HG03103 (cell line): ENCODE measurements at regions not wholly inside any gene's neighbourhood (a gene's known extent, or its start where the extent isn't known, plus 50 kb on each side); places are given as distances from the start of the nearest gene placed in this dataset.
"Not testable (repeated sequence)": the region's sequence is repeated elsewhere in the genome, so short reads cannot be mapped to it uniquely, and the experiment has no call there.

Source experiments
- ATAC-seq: cut with Tn5 transposase; IDR thresholded peaks from one replicate; pipeline ENCODE4 v1.9.1; 2021; ENCODE audit warnings: low read depth; ENCODE audit not compliant: unreplicated experiment

DNA sequence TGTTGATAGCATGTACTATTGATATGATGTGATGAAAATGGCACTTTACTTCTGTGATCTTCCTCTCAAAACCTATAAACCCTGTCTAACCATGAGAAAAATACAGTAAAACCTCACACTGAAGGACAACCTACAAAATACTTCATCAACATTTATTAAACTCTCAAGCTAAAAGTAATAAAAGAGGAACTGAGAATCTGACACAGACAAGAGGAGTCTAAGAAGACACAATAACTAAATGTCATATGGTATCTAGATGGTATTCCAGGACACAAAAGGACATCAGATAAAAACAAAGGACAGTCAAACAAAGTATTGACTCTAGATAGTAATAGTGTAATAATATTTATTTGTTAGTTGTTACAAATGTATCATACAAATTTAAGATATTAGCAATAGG, 655.3 kb downstream of the SH3BGRL start:
- ATAC-seq, result no peak

GRCh38 chrX:81866873-81867272, 665.0 kb downstream of the SH3BGRL start:
- no peak for ATAC-seq

DNA sequence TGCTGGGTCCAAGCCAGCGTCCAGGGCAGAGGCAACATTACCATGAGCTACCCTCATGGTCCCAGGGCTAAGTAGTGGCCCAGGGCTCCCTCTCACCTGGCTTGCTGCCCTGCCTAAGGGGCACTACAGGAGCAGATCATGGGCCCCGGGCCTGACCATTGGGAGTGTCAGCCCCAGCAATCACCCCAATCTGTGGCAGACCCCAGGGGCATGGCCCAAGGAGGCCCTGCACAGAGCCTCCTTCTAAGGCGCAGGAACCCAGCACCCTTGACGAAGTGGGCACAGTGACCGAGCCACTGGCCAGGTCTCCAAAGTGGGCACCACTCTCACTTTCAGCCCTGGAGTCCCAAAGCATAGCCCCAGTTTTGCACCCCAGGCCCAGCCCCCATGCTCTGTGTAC, 667.1 kb downstream of the SH3BGRL start:
- ATAC-seq, result no peak

DNA sequence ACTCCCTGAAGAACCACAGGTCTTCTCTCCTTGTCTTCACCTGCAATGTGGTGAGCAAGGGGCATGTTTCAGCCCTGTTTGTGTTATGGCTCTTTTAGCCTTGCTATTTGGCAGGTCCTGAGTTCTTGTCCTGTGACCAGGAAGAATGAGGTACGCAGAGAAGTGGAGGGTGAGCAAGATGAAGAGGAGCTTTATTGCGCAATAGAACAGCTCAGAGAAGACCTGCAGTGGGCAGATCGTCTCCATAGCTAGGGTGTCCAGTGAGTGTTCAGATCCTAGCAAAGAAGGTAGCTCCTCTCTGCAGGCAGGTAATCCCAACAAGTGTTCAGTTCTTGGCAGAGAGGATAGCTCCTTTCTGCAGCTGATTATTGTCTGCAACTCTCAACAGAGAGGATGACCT, 672.9 kb downstream of the SH3BGRL start:
- no peak for ATAC-seq

- no peak for ATAC-seq
Observed at GRCh38 chrX:81875800-81876199, 673.9 kb downstream of the SH3BGRL start.

DNA sequence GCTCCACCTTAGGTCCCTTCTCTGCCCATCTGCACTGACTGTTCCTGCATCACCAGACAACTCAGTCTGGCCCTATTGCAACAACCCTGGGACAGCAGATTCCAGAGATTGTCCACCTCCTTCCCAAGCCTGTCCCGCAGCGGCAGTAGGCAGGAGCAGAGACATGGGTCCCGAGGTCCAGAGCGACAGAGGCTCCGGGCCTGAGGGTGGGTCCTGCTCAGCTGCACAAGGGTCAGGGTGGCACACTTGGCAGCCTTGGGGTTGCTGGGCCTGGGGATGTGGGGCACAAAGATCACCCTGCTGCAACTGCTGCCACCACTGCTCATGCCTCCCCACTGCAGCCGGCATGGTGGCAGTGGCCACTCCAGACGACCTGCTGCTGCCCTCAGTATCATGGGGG, 674.5 kb downstream of the SH3BGRL start:
- ATAC-seq, result no peak

- ATAC-seq, result no peak
Observed at GRCh38 chrX:81890521-81890920, 688.6 kb downstream of the SH3BGRL start.

DNA sequence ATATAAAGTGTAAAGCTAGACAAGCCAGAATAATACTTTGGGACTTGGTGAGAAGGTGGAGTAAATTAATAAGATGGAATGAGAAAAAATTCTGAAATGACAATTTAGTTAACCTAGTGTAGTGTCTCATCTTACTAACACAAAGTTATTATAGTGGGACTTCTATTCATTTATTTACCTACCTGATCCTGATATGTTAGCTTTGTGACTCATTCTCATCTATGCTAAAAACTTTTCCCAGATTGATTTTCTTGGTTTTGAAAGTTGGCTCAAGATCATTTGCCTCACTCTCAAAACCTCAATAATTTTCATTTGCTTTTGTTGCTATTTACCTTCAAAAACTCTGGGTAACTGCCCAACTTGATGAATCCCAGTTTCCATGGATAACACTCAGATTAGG, 698.6 kb downstream of the SH3BGRL start:
- no peak for ATAC-seq

- no peak for ATAC-seq
Observed at GRCh38 chrX:81925812-81926211, 723.9 kb downstream of the SH3BGRL start.

GRCh38 chrX:81945911-81946310, 744.0 kb downstream of the SH3BGRL start:
- not testable (repeated sequence) for ATAC-seq

DNA sequence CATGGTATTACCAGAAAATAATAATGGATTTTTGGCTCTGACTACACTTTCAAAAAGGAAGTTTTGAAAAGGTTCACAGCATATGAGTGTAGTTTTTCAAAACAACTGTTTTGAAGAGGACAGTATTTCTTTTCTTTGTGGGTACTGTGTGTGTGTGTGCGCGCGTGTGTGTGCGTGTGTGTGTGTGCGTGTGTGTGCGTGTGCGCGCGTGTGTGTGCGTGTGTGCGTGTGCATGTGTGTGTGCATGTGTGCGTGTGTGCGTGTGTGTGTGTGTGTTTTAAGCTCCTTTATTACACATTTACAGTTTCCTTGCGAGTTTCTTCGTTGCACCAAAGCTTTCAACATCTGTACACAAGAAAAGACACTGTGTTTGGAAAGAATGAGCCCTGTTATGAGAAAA, 755.4 kb downstream of the SH3BGRL start:
- no peak for ATAC-seq

DNA sequence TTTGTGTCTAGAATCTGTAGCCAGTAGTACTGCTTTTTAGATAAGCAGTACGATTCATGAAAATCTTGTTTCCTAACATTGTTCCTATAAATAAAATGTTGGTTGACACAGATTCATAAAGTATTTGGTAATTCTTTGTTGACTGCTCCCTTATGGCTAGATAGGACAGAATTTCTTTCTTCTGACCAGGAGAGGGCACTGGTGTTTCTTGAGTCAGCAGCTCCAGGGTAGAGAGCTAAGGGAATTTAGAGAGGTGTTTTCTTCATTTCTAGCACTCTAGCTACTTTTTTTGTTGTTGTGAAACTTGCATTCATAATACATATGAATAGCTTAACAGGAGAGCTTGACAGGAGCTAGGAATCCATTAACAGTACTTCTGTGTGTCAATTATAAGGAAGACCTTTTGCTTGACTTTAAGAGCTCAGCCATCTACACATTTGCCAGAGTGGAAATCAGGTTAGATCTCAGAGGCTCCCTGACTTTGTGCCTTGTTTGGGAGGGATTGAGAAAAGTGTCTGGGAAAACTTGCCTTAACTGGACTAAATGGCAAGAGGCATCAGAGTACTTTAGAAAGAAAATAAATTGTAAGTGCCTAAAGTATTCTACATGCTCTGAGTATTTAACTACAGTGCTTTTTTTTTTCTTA, 756.1 kb downstream of the SH3BGRL start:
- ATAC-seq, result no peak

GRCh38 chrX:81959964-81960363, 758.1 kb downstream of the SH3BGRL start:
- ATAC-seq, result no peak

- not testable (repeated sequence) for ATAC-seq
Observed at GRCh38 chrX:81974413-81974812, 772.5 kb downstream of the SH3BGRL start.

DNA sequence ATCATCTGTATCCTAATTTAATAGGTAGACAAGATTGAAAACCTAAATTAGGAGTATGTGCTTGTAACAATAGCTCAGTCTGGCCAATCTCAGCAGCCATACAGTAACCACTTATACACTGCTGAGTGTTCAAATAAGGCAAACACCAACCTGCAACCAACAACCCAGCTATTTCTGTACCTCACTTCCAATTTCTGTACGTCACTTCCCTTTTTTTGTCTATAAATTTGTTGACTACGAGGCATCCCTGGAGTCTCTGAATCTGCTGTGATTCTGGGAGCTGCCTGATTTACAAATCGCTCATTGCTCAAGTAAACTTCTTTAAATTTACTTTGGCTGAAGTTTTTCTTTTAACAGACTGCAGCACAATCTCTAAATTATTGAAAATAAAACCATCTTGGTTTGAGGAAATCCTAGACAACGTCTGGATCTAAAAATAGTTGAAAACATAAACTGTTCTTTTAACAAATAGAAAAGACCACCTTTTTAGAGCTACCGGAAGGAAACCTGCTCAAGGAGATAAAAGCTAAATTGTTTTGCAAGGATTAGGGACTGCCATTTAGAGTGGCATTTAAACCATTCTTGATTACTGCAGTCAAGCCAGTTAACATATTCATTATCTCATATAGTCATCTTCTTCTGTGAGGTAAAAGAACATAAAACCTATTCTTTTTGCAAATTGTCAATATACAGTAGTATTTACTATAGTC, 778.1 kb downstream of the SH3BGRL start:
- ATAC-seq, result no peak

- not testable (repeated sequence) for ATAC-seq
Observed at GRCh38 chrX:81987217-81987616, 785.3 kb downstream of the SH3BGRL start.

- ATAC-seq, result no peak
Observed at GRCh38 chrX:81996166-81996565, 794.3 kb downstream of the SH3BGRL start.

DNA sequence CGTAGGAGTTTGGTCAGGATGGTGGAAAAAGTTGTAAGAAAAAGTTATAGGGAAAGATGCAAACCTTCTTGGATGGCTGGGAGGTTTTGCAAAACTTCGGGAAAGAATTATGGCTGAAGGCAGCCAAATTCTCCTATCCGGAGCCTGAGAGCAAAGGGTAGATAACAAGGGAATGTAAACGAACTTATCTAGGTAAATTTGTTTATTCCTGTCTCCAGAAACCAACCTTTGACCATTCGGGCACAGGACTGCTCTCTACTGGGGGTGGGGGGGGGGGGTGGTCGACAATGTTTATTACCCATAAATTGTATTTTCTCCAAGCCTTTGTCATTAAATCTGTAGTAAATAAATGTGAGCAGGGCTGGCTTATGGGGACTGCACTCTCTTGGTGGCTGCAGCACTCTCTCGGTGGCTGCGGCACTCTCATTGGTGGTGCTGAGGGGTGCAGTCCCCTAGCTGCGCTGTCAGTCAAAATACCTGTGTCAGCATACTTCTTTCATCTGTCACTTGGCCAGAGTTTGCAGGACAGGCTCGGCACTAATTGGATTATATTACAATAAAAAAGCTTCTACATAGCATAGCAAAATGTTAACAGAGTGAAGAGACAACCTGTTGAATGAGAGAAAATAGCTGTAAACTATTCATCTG, 827.8 kb downstream of the SH3BGRL start:
- ATAC-seq, result no peak

- ATAC-seq, result no peak
Observed at GRCh38 chrX:82031250-82031649, 829.3 kb downstream of the SH3BGRL start.

DNA sequence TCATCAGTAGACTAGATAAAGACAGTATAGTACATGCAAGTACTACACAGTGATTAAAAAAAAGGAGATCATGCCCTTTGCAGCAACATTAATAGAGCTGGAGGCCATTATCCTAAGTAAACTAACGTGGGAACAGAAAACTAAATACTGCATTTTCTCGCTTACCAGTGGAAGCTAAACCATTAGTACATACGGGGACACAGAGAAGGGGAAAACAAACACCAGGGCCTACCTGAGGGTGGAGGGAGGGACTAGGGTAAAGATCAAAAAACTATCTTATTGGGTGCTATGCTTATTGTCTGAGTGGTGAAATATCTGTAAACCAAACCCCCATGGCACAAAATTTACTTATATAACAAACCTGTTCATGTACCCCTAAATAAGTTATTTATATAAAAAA, 836.9 kb downstream of the SH3BGRL start:
- ATAC-seq, result no peak

DNA sequence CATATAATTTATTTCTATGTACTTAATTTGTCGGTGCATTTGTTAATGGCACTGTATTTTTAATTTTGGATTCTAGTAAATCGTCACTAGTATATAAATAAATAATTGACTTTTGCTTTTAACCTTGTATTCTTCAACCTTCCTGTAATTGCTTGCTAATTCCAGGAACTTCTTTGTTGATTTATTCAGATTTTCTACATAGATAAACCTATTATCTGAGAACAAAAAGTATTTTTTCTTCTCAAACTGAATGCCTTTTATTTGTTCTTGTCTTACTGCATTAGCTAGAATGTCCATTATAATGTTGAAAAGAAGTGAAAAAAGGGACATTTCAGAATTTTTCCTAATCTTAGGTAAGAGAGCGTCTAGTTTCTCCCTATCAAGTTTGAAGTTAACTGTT, 839.1 kb downstream of the SH3BGRL start:
- ATAC-seq, result no peak

DNA sequence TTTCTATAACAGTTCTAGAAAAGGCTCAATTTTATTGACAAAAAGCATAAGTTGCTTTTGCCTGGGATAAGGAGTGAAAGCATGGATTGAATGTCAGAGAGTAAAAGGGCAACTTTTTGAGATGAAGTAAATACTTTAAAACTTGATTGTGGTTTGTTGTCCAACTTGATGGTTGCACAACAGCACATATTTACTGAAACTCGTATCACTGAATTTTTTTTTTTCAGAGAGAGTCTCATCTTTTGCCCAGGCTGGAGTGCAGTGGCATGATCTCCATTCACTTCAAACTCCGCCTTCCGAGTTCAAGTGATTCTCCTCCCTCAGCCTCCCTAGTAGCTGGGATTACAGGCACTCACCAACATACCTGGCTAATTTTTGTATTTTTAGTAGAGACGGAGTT, 856.8 kb downstream of the SH3BGRL start:
- ATAC-seq, result no peak
